ENCODE measurements at regions not wholly inside any gene's neighbourhood (a gene's known extent, or its start where the extent isn't known, plus 50 kb on each side); places are given as distances from the start of the nearest gene placed in this dataset.

DNA sequence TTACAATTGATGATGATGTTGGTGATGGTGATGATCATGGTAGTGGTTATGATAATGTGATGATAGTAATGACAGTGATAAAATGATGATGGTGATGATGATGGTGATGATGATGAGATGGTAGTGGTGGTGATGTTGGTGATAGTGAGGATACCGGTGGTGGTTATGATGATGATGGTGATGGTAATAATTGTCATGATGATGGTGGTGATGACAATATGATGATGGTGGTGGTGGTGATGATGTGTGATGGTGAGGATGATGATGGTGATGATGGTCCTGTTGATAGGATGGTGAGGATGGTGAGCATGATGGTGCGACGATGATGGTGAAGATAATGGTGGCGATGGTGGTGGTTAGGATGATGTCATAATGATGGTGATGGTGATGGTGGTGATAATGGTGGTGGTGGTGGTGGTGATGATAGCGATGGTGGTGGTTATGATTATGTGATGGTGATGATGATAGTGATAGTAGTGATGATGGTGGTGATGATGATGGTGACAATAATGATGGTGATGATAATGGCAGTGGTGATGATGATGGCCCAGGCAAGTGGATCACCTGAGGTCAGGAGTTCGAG lies 1129.9 kb downstream of the BRD1 start:
- no peak overlapping the region for H3K4me3 ChIP-seq
- TF ChIP-seq CTCF (IDR thresholded peaks at IDR 0.05): no peak
- no peaks in the 10 kb centered on the region for H3K4me1 ChIP-seq (ENCODE audit: control insufficient read depth in 1 of 2, low read depth in 2 of 2)
- ATAC-seq (ENCODE audit: insufficient number of reproducible peaks, low FRiP score, low read depth) (no peak), DNase-seq (ENCODE audit: low spot score) (no peak)
- no peaks in the 10 kb centered on the region for H3K9me3 ChIP-seq
- H3K36me3 ChIP-seq: no peaks in the 10 kb centered on the region
- H3K27ac ChIP-seq: no peak overlapping the region
- no peaks in the 10 kb centered on the region for H3K27me3 ChIP-seq (replicated peaks; ENCODE audit: insufficient read depth)

GRCh38 chr22:48697223-48697622 lies 1130.5 kb downstream of the BRD1 start:
- no peaks in the 10 kb centered on the region for H3K27me3 ChIP-seq (replicated peaks; ENCODE audit: insufficient read depth)
- ATAC-seq (ENCODE audit: insufficient number of reproducible peaks, low FRiP score, low read depth) (no peak), DNase-seq (ENCODE audit: low spot score) (no peak)
- no peak overlapping the region for H3K4me3 ChIP-seq
- TF ChIP-seq CTCF (IDR thresholded peaks at IDR 0.05): no peak
- no peaks in the 10 kb centered on the region for H3K36me3 ChIP-seq
- H3K27ac ChIP-seq: no peak overlapping the region
- no peaks in the 10 kb centered on the region for H3K4me1 ChIP-seq (ENCODE audit: control insufficient read depth in 1 of 2, low read depth in 2 of 2)
- no peaks in the 10 kb centered on the region for H3K9me3 ChIP-seq

- no peak for TF ChIP-seq CTCF (IDR thresholded peaks at IDR 0.05)
- Histone ChIP-seq H3K4me3 (no peak overlapping the region), H3K4me1 (ENCODE audit: control insufficient read depth in 1 of 2, low read depth in 2 of 2) (no peaks in the 10 kb centered on the region), H3K9me3 (no peaks in the 10 kb centered on the region), H3K27me3 (replicated peaks; ENCODE audit: insufficient read depth) (no peaks in the 10 kb centered on the region), H3K36me3 (no peaks in the 10 kb centered on the region), H3K27ac (no peak overlapping the region)
- ATAC-seq (ENCODE audit: insufficient number of reproducible peaks, low FRiP score, low read depth): no peak
- no peak for DNase-seq (ENCODE audit: low spot score)
These were observed 1131.3 kb downstream of the BRD1 start for GRCh38 chr22:48696371-48696770.

GRCh38 chr22:48695731-48696305 lies 1131.9 kb downstream of the BRD1 start:
- Histone ChIP-seq H3K27me3 (replicated peaks; ENCODE audit: insufficient read depth) (no peaks in the 10 kb centered on the region), H3K9me3 (no peaks in the 10 kb centered on the region), H3K36me3 (no peaks in the 10 kb centered on the region), H3K27ac (no peak overlapping the region), H3K4me3 (no peak overlapping the region), H3K4me1 (ENCODE audit: control insufficient read depth in 1 of 2, low read depth in 2 of 2) (no peaks in the 10 kb centered on the region)
- ATAC-seq (ENCODE audit: insufficient number of reproducible peaks, low FRiP score, low read depth) (no peak), DNase-seq (ENCODE audit: low spot score) (no peak)
- TF ChIP-seq CTCF (IDR thresholded peaks at IDR 0.05): no peak

DNA sequence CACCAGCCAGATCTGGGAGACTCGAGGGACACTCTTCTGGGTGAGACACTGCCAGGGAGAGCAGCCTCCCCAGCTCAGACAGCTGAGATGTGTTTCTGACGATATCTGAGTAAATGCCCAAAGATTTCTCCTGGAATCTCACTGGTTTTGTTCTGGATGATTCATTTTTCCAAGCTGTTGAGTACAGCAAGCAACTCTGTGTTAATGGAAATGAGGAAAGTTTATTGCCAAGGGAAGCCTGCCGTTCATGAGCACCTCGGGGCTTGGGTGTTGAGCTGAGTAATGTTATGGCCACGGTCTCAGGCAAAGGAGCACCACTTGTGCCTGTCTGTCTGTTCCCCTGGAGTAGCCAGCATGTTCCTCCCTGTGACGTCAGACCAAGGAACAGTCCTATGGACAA lies 1132.4 kb downstream of the BRD1 start:
- no peak for ATAC-seq (ENCODE audit: insufficient number of reproducible peaks, low FRiP score, low read depth)
- Histone ChIP-seq H3K4me1 (ENCODE audit: control insufficient read depth in 1 of 2, low read depth in 2 of 2) (no peaks in the 10 kb centered on the region), H3K9me3 (no peaks in the 10 kb centered on the region), H3K27ac (no peak overlapping the region), H3K27me3 (replicated peaks; ENCODE audit: insufficient read depth) (no peaks in the 10 kb centered on the region), H3K36me3 (no peaks in the 10 kb centered on the region), H3K4me3 (no peak overlapping the region)
- no peak for TF ChIP-seq CTCF (IDR thresholded peaks at IDR 0.05)
- DNase-seq (ENCODE audit: low spot score): no peak
